ELF-1 (cell line): ENCODE measurements at regions not wholly inside any gene's neighbourhood (a gene's known extent, or its start where the extent isn't known, plus 50 kb on each side); places are given as distances from the start of the nearest gene placed in this dataset.

Experiments
- DNase-seq: peaks from one replicate; pipeline ENCODE4 v3.0.0-alpha.2; 2016; ENCODE audit warnings: low read depth, low spot score

DNA sequence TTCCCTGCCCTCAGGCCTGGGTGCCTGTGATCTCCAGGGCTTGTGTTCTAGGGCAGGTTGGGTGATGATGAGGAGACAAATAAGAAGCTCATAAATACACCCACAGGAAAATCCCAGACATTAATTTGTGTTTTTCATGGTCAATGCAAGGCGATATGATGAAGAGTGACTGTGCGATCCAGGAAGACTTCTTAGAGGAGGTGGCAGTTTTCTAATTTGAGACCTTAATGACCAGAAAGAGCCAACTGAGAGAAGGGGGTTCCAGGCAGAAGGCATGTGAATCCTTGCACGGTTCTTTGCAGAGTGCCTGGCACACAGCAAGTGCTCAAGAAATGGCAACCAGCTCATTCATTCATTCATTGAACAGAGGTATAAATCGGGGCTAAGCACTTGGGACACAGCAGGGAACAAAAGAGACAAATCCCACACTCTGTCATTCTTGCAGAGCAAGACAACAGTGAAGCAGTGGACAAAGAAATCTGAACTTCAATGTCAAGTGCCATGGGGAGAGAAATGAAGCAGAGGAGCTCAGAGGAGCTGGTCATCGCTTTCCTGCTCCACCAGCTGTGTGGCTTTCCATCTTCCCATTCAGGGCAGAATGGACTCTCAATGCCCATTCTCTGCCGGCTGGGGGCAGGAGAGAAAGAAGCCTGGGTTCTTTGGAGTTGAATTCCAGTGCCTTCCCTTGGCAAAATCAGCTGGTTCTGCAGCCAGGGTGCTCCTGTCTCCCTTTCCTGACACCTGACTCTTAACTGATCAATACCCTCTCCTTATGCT is 128.3 kb downstream of the AACS start:
- no peak for DNase-seq

DNA sequence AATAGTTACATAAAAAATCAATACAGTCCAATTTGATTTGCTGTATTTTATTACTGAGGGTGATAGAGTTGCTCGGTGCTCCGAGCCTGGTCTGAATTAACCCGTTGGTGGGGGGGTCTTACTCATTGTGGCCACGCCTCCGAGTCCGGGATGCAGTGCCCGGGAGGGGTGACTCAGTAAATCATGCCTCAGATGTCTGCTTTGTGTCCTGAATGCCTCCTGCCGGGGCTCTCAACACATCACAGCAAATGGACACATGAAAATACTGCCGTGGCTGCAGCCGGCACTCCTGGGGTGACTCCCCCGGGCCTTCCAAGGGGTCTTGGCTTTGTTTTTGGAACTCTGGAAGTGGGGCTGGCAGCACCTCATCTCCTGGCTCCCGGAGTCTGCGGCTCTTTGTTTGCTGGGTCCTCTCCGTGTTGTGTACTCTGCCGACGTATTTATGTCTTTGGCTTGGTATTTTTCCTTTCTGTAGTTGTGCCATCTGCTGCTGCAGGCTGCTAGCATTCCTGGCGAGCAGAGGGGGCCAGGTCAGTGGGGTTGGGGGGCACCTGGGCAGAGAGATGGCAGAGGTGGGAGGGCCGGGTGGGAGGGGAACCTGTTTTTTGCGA is 129.0 kb downstream of the AACS start:
- DNase-seq = peak; percentile 75

DNA sequence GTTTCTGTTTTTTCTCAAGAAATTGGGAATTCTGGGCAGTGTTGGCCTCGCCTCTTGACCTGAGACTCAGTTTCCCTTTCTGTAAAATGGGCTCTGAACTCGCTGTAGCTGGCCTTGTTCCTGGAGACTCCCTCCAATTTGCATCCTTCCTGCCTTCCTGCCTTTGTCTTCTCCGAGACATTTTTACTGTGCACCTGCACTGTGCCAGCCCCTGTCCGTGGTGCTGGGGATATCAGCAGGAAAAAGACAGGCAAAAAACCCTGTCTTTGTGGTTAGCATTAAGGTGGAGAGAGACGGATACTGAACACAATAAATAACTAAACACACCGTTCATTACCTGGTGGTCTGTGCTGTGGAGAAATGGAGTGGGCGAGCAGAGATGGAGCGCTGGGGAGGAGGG is 129.8 kb downstream of the AACS start:
- DNase-seq = no peak

DNA sequence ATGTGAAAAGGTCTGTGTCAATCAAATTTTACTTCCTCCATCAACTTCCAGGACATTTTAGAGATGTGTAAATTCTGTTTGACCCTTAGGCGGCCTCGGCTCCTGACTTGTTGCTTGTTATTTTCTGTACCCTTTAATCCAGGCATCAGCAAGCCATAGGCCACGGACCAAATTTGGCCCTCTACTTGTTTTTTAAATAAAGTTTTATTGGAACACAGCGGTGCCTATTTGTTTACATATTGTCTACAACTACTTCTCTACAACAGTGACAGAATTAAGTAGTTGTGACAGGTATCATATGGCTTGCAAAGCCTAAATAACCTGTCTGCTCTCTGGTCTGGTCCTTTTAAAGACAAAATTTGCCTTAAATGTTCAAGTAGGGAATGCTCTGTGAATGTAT is 132.1 kb downstream of the AACS start:
- no peak for DNase-seq

DNA sequence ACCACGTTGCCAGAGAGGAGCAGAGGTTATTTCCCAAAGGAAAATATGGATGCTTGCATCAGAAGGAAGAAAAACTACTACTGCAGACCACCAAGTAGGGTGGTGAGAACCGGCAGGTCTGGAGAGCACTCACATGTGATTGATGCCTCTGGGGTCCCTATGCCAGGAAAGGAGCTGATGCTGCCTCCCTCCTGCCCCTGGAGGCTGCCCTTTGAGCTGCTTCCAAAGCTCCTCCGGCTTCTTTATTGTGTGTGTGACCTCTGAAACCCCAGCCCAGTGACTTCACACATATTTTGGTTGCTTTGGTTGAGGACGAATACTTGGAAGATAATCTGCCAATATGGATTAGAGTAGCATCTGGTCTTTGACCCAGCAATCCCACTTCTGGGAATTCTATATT is 133.4 kb downstream of the AACS start:
- DNase-seq = no peak

DNA sequence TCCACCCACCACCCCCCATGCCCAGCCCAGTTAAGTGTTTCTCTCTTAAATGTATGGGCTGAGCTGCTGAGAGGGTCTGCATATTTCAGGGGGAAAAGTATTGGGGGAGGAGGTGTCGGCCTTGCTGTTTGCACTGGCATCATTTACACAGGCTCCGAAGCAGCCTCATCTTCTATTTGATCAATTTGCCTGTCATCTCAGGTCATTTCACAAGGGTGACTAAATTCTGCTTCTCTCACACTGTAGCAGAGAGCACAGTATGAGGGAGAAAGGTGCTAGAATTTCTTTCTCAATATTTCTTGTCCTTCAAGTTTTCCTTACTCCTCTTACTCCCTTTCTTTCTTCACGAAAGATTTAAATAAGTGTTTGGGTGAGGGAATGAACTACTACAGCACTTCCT is 135.9 kb downstream of the AACS start:
- DNase-seq = no peak

DNA sequence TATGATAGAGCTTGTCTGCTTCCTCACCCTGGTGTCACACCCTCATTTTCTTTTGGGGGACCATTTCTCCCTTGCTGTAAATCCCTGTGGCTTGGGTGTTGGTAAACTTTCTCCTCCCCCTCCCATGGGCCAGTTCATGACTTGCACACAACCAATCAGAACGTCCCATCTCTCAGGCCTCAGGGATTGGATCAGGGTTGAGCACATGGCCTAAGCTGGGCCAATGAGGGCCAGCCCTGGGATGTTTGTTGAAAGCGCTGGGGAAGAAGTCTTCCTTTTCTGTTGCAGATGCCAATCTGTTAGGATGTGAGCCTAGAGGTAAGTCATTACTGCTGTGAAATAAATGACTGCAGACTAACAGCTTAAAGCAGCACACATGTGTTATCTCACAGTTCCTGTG is 136.7 kb downstream of the AACS start:
- no peak for DNase-seq

DNA sequence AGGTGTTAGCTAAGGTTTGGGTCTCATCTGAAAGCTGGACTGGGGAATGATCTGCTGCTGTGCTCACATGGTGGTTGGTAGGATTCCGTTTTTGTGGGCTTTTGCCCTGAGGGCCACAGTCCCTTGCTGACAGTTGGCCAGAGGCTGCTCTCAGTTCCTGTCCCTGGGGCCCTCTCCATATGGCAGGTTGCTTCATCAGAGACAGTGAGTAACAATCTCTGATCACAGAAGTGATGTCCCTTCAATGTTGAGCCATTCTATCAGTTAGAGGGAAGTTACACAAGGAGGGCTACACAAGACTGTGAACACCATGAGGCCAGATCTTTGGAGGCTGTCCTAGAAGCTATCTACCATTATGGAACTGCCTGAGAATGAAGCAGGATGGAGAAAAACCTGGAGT is 137.2 kb downstream of the AACS start:
- no peak for DNase-seq

DNA sequence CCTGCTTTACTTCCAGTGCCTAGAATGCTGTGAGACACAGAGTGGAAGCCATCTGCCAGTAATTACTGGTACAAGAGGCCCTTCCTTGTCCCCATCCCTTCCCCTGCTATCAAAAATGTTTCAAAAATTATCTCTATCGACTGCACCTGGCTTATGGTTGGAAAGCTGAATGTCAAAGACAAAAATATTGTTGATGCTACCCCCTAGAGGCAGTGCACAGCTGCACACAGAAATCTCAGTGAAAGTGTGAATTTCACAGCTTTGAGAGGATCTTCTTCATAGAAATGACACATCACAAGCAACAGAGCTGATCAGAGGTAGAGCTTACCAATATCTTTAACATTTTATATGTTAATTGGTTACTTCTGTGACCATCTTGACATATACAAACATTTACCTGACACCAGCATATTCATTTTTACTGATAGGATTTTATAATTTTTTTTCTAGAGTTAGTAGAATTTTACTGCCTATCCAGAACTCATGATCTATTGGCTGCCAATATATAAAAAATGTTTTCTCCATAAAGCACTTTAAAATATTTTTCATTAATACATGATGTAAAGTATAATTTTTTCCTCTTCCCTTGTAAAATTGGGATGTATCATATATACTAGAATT is 138.0 kb downstream of the AACS start:
- no peak for DNase-seq

DNA sequence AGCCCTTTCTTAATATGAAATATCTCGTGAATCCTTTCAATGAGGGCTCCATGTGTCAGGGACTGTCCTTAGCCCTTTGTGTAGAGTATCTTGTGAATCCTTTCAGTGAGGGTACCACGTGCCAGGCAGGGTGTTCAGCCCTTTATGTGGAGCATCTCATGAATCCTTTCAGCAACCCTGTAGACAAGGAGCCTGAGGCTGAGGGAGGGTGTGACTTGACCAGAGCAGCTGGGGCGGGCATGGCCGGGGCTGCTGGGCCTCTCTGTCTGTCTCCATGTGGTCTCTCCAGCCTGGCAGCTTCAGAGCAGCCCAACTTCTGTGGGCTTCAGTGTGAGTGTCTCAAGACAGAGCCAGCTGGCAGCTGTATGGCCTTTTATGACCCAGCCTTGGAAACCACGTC is 140.2 kb downstream of the AACS start:
- DNase-seq = no peak

DNA sequence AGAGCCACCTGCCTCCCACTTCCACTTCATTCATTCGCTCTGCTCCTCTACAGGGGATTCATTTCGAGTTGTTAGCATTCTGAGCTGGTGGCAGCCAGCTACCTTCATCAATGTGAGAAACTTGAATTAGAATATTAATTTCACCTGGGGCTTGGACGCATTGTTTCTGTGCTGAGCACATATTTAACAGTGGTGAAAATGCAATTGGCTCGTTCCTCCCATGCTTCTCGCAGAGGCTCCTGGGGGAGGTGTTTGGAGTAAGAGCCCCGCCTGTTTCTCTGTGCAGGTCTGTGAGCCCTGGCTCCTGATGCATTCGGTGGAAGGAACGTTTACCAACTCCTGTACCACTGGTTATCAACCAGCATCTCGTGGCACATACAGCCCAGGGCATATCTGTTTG is 141.5 kb downstream of the AACS start:
- DNase-seq = no peak

DNA sequence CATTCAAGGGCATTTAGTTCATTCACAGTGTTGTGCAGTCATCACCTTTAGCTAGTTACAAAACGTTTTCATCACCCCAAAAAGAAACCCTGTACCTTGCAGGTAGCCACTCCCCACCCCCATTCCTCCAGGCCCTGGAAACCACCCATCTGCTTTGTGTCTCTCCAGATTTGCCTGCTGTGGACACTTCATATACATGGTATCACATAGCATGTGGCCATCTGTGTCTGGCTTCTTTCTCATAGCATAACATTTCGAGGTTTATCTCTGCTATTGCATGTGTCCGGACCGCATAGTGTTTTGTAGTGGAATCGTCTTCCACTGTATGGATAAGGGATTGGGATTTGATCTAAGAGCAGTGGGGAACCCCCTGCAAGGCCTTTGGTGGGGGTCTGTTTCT is 143.1 kb downstream of the AACS start:
- DNase-seq = no peak

DNA sequence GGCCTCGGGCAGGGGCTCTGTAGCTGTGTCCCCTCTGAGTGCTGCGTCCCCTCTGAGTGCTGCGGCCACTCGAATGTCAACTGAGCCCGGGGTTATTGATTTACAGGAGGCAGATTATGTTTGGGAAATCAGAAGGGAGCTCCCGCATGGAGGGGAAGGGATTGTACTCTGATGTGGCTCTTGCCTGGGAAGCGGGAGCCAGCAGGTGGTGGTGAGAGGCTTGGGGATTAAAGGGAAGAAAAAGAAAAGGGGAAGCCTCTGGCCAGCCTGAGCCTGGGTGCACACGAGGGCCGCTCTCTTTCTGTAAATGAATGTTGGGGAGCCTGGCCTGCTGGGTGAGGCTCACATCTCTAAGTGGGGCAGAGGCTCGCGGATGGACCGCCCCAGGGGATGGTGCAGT is 143.7 kb downstream of the AACS start:
- DNase-seq = peak; percentile 30

DNA sequence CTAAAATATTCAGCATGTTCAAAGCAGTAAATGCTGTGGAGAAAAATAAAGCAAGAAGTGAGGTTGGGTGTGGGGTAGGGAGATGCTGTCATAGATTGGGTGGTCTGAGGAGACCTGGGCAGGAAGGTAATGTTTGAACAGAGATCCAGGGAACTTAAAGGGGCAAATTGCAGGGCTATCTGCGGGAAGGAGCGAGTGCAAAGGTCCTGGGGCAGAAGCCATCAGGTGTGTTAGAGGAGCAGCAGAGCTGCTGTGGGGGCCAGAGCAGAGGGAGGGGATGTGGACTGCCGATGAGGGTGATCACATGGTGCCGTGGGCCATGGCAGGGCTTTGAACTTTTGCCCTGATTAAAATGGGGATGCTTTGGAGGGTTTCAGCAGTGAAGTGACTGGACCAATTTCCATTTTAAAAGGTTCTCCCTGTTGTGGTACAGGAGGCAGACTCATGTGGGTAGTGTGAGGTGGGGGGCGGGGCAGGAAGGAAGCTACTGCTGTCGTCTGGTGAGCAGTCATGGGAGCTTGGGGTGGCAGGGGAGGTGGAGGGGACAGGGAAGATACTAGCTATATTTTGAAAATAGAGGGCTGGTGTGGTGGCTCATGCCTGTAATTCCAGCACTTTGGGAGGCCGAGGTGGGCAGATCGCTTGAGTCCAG is 145.0 kb downstream of the AACS start:
- no peak for DNase-seq

DNA sequence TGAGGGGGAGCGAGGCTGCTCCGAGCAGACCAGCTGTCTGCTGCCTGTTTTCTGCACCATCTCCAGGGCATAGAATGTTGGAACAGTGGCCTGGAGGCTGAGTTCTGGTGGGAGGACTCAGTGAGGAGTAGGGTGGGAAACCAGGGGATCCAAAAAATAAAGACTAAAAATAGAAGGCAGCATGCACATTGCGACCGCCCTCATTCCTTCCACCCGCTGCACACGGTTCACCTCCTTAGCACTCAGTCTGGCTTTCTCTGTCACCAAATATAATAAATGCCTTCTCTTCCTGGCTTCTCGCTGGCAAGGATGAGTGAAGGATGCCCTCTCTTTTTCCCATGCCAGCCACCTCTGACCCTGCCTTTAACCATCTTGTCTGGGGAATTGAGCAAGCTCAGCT is 146.2 kb downstream of the AACS start:
- DNase-seq = no peak

DNA sequence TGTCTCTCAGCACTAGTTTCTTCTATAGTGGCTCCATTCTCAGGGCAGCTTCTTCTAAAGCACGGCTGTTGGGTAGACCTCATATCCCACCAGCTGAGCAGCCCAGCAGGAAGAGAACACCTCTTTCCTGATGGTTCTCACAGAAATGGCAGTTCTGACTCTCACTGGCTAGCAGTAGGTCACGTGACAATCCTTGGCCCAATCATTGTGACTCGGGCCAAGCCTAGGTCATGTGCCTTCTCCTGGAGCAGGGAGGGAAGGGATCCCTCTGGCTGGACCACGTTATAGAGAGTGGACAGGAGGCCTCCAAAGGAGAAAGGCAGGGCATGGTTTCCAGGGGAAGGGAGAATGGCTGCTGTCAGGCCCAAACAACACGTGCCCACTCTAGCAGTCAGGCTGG is 149.1 kb downstream of the AACS start:
- no peak for DNase-seq

DNA sequence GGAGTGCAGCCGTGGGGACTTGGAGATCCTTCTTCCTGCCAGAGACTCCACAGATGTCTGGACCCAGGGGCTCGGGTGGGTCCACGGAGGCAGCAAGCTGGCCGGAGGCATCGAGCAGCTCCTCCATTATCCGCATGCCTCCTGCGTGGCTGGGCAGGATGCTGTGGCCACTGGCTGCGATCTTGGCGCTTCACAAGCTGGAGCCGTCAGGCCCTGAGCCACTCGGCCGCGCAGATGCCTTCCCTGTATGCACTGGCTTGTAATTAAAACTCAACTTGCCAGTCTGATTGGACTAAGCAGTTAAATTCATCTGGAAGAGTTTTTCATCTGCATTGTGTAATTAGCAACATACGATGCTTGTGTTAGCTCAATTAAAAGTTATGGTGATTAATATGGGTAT is 151.5 kb downstream of the AACS start:
- no peak for DNase-seq

DNA sequence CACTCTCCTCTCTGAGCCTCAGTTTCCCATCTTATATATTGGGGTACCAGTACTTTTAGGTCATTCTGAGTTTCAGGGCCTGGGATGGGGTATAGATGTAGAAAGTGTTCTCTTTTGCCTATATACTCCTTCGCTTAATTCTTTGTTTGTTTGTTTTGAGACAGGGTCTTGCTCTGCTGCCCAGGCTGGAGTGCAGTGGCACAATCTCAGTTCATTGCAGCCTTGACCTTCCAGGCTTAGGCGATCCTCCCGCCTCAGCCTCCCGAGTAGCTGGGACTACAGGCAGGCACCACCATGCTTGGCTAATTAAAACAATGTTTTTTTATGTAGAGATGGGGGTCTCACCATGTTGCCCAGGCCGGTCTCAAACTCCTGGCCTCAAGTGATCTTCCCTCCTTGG is 152.1 kb downstream of the AACS start:
- no peak for DNase-seq

DNA sequence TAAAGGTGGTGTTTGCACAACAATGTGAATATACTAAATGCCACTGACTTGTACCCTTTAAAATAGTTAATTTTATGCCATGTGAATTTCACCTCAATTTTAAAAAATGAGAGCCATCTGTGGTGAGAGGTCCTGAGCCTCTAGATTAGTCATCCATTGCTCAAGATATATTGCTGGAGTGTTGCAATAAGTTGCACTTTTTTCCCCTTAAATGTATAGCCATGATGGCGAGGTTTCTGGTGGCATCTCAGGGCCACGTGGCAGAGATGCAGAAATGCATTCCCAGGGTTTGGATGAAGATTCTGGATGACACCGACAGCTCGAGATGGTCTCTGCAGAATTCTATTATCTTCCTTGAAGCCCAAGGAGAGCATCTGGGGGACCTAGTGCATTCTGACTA is 153.7 kb downstream of the AACS start:
- DNase-seq = no peak

DNA sequence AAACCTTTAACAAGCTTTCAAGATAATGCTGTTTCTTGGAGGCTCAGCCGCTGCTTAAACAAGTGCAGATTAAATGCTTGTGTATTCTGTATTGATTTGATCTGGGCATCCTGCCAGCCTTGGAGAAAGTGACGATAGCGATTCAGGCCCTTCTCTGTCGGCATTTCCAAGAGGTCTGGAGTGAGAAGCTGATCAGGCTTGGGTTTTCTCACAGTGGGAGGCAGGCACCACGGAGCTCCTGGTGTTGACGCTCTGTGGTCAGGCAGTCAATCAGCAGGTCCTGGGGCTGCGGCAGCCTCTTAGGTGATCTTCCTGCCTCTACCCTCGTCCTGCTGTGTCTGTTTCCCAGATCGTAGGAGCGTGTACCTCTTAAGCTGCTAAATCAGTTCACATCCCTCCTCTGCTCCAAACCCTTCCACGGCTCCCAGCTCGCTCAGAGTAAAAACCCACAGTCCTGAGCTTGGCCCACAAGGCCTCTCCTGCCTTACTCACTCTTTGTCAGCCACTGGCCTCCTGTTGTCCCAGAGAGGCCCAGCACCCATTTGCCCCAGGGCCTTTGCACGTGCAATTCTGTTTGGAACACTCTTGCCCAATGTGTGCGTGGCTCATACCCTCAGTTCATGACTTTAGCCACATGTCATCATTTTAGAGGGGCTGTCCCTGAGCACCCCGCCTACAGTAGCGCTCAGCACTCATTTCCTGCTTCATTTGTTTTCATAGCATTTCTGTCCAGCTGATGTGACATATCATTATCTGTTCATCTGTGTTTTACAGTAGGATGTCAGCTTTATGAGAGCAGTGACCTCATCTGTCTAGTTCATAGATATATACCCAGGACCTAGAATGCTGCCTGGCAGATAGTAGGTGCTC is 155.4 kb downstream of the AACS start:
- DNase-seq = no peak

DNA sequence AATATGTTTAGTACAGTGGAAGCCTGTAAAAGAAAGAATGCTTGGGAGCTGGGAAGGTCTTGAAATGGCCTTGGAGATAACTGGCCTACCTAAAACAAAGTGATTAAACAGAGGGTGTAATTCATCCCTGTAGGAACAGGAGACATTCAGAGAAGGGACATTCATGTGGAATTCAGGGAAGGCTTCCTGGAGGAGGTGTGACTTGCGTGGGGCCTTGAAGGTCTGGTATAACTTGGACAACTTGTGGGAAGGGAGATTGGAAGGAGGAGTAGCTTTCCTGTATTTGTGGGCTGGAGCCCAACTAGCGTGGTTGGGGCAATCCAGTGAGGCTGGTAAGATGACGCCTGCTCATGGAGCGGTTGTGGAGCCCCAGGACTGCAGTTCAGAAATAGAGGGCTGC is 156.4 kb downstream of the AACS start:
- DNase-seq = no peak

DNA sequence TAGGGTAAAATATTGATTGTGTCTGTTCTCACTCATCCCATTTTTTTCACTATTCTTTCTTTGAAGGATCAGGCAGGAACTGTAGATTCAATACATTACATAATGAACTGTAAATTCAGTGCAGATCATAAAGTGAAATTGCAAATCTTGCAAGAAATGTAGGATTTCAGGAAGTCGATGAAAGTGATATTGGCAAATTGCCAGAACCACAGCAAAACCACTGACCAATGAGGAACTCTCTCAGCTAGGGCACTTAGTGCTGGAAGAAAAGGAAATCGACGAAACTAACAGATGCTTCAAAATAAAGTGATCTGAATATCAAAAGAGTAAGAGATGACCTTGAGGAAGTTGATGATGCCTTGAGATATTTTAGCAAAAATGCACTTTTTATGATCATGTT is 157.6 kb downstream of the AACS start:
- no peak for DNase-seq
